ENCODE measurements at regions not wholly inside any gene's neighbourhood (a gene's known extent, or its start where the extent isn't known, plus 50 kb on each side); places are given as distances from the start of the nearest gene placed in this dataset.

DNA sequence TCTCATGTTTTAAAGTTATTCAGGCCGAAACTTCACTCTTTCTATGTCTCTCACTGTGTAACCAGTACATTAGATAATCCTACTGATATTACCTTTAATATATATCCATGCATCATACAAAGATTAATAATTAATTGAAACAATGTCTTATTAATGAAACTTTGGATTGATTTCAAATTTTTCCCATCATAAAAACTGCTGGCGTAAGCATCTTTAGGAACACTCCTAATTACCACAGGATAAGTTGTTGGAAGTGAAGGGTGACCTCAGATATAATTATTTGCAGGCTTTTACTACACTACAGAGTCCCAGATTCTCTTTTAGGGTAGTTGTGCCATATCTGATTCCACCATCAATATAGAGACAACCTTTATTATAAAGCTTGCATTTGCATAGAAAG, 181.3 kb upstream of the SFRP2 start:
- TF ChIP-seq POLR2A (IDR thresholded peaks at IDR 0.05; ENCODE audit: low read depth) (no peak), EP300 (IDR thresholded peaks at IDR 0.05) (no peak)
- TF ChIP-seq, protein P1, sequence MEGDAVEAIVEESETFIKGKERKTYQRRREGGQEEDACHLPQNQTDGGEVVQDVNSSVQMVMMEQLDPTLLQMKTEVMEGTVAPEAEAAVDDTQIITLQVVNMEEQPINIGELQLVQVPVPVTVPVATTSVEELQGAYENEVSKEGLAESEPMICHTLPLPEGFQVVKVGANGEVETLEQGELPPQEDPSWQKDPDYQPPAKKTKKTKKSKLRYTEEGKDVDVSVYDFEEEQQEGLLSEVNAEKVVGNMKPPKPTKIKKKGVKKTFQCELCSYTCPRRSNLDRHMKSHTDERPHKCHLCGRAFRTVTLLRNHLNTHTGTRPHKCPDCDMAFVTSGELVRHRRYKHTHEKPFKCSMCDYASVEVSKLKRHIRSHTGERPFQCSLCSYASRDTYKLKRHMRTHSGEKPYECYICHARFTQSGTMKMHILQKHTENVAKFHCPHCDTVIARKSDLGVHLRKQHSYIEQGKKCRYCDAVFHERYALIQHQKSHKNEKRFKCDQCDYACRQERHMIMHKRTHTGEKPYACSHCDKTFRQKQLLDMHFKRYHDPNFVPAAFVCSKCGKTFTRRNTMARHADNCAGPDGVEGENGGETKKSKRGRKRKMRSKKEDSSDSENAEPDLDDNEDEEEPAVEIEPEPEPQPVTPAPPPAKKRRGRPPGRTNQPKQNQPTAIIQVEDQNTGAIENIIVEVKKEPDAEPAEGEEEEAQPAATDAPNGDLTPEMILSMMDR (IDR thresholded peaks at IDR 0.05) = no peak
